Mesothelial cell of epicardium (in vitro differentiated cells): ENCODE measurements at regions not wholly inside any gene's neighbourhood (a gene's known extent, or its start where the extent isn't known, plus 50 kb on each side); places are given as distances from the start of the nearest gene placed in this dataset.
"Not testable (repeated sequence)": the region's sequence is repeated elsewhere in the genome, so short reads cannot be mapped to it uniquely, and the experiment has no call there.

ENCODE experiments used
- DNase-seq, 2 experiments: peaks; one replicate each; pipeline ENCODE4 v3.0.0; 2021; ENCODE audit warnings: low spot score in 2 of 2; ENCODE audit not compliant: unreplicated experiment in 2 of 2
- H3K27ac Mint-ChIP-seq: 2 replicates; pipeline ENCODE4 v1.8.0; 2021; ENCODE audit warnings: mixed read lengths
- H3K27me3 Mint-ChIP-seq: 2 replicates; pipeline ENCODE4 v1.8.0; 2021; ENCODE audit warnings: low read depth, mixed read lengths
- H3K36me3 Mint-ChIP-seq: 2 replicates; pipeline ENCODE4 v1.8.0; 2021; ENCODE audit warnings: mixed read lengths
- H3K4me1 Mint-ChIP-seq: 2 replicates; pipeline ENCODE4 v1.8.0; 2021; ENCODE audit warnings: mixed read lengths
- H3K4me3 Mint-ChIP-seq: 2 replicates; pipeline ENCODE4 v1.8.0; 2021; ENCODE audit warnings: mild to moderate bottlenecking, moderate library complexity, mixed read lengths
- H3K9me3 Mint-ChIP-seq: 2 replicates; pipeline ENCODE4 v1.8.0; 2021; ENCODE audit warnings: mixed read lengths
- TF ChIP-seq, protein P1 (sequence below): fragments of 200-600 bp; sonication (generic); IDR thresholded peaks from one replicate; pipeline ENCODE4 v1.5.0; 2021; ENCODE audit warnings: antibody characterized with exemption; ENCODE audit not compliant: unreplicated experiment

DNA sequence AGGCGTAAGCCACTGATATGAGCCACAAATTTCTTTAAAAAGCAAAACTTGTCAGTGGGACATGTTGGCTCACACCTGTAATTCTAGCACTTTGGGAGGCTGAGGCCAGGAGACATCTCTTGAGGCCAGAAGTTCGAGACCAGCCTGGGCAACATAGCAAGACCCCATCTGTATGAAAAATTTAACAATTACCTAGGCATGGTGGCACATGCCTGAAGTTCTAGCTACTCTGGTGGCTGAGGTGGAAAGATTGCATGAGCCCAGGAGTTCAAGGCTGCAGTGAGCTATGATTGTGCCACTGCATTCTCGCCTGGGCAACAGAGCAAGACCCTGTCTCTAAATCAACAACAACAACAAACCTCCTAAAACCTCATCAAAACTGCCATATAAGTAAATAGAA is 147.6 kb upstream of the BARHL2 start:
- DNase-seq = no peak
- Mint-ChIP-seq H3K27ac (no peak overlapping the region), H3K9me3 (peaks cover 11% of the 10 kb centered on the region), H3K27me3 (no peaks in the 10 kb centered on the region), H3K4me3 (no peak overlapping the region), H3K4me1 (no peaks in the 10 kb centered on the region), H3K36me3 (no peaks in the 10 kb centered on the region)
- TF ChIP-seq, protein P1, sequence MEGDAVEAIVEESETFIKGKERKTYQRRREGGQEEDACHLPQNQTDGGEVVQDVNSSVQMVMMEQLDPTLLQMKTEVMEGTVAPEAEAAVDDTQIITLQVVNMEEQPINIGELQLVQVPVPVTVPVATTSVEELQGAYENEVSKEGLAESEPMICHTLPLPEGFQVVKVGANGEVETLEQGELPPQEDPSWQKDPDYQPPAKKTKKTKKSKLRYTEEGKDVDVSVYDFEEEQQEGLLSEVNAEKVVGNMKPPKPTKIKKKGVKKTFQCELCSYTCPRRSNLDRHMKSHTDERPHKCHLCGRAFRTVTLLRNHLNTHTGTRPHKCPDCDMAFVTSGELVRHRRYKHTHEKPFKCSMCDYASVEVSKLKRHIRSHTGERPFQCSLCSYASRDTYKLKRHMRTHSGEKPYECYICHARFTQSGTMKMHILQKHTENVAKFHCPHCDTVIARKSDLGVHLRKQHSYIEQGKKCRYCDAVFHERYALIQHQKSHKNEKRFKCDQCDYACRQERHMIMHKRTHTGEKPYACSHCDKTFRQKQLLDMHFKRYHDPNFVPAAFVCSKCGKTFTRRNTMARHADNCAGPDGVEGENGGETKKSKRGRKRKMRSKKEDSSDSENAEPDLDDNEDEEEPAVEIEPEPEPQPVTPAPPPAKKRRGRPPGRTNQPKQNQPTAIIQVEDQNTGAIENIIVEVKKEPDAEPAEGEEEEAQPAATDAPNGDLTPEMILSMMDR = no peak

DNA sequence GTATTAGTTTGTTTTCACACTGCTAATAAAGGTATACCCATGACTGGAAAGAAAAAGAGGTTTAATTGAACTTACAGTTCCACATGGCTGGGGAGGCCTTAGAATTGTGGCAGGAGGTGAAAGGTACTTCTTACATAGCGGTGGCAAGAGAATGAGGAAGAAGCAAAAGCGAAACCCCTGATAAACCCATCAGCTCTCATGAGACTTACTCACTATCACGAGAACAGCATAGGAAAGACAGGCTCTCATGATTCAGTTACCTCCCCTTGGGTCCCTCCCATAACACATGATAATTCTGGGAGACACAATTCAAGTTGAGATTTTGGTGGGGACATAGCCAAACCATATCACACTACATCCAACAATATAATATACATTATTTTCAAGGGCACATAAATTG is 145.7 kb upstream of the BARHL2 start:
- Mint-ChIP-seq H3K4me1 (no peaks in the 10 kb centered on the region), H3K9me3 (peaks cover 11% of the 10 kb centered on the region), H3K36me3 (no peaks in the 10 kb centered on the region), H3K27ac (no peak overlapping the region), H3K4me3 (no peak overlapping the region), H3K27me3 (no peaks in the 10 kb centered on the region)
- DNase-seq = no peak
- TF ChIP-seq, protein P1 = no peak

DNA sequence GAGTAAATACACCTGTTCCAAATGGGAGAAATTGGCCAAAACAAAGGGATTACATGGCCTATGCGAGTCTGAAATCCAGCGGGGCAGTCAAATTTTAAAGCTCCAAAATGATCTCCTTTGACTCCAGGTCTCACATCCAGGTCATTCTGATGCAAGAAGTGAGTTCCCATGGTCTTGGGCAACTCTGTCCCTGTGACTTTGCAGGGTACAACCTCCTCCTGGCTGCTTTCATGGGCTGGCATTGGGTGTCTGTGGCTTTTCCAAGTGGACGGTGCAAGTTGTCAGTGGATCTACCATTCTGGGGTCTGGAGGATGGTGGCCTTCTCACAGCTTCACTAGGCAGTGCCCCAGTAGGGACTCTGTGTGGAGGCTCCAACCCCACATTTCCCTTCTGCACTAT is 144.3 kb upstream of the BARHL2 start:
- not testable (repeated sequence) for H3K36me3 Mint-ChIP-seq, H3K4me1 Mint-ChIP-seq, H3K27ac Mint-ChIP-seq, DNase-seq, H3K27me3 Mint-ChIP-seq, H3K4me3 Mint-ChIP-seq
- H3K9me3 Mint-ChIP-seq = peaks cover 11% of the 10 kb centered on the region

GRCh38 chr1:90856463-90857007 is 139.4 kb upstream of the BARHL2 start:
- H3K27me3 Mint-ChIP-seq = peaks cover 22% of the 10 kb centered on the region
- no peaks in the 10 kb centered on the region for H3K36me3 Mint-ChIP-seq

DNA sequence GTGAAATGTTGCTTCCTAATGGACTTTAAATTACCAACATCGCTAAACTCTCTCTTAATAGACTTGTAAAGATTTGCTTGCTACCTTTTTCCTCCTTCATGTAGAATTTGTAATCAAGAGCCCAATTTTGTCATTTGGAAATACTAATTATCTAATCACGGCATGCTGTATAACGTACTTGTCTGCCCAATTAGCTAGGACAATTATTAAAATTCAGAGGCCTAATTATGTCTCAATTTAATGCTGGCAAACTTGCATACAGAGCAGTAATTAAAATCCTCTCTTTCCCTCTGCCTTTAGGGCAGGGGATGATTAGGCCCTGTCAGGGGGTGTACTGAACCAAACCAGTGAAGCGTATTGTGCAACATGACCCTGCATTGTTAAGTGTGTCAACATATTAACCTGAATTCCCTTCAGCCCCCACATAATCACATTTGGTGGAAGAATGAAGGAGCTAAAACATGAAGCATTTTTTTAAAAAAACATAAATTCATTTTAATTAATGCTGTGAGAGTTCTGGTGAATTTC is 137.4 kb upstream of the BARHL2 start:
- Mint-ChIP-seq H3K4me3 (no peak overlapping the region), H3K27me3 (peaks cover 35% of the 10 kb centered on the region), H3K36me3 (no peaks in the 10 kb centered on the region), H3K27ac (no peak overlapping the region), H3K4me1 (peaks cover 7% of the 10 kb centered on the region), H3K9me3 (no peaks in the 10 kb centered on the region)
- TF ChIP-seq, protein P1 = no peak
- DNase-seq = no peak

More at GRCh38 chr1:90856463-90857007, 139.4 kb upstream of the BARHL2 start:
- no peak for DNase-seq
- H3K4me3 Mint-ChIP-seq = no peak overlapping the region
- H3K27ac Mint-ChIP-seq = no peak overlapping the region
- H3K9me3 Mint-ChIP-seq = peaks cover 4% of the 10 kb centered on the region
- TF ChIP-seq, protein P1 = no peak
- H3K4me1 Mint-ChIP-seq = peaks cover 7% of the 10 kb centered on the region

GRCh38 chr1:90851711-90852050 is 134.6 kb upstream of the BARHL2 start:
- H3K4me3 Mint-ChIP-seq = peak overlapping the region; percentile 71
- peaks cover 7% of the 10 kb centered on the region for H3K4me1 Mint-ChIP-seq
- DNase-seq = no peak
- H3K36me3 Mint-ChIP-seq = no peaks in the 10 kb centered on the region
- peaks cover 58% of the 10 kb centered on the region for H3K27me3 Mint-ChIP-seq
- no peaks in the 10 kb centered on the region for H3K9me3 Mint-ChIP-seq
- H3K27ac Mint-ChIP-seq = peak overlapping the region; percentile 39
- TF ChIP-seq, protein P1 = no peak
